ENCODE measurements at regions not wholly inside any gene's neighbourhood (a gene's known extent, or its start where the extent isn't known, plus 50 kb on each side); places are given as distances from the start of the nearest gene placed in this dataset.

GRCh38 chr15:53835309-53835708 is 75.8 kb upstream of the WDR72 start:
- Histone ChIP-seq H3K79me2 (ENCODE audit: insufficient read depth, low read length) (no peaks in the 10 kb centered on the region), H3K27me3 (ENCODE audit: insufficient read depth, low read length) (no peaks in the 10 kb centered on the region), H3K9me3 (ENCODE audit: insufficient read depth, low read depth, low read length) (no peaks in the 10 kb centered on the region), H3K4me2 (ENCODE audit: low read length) (peak overlapping the region; percentile 33), H3K27ac (ENCODE audit: low read depth, low read length) (peak overlapping the region; percentile 46), H3K4me3 (ENCODE audit: insufficient read depth, low read depth, low read length) (no peak overlapping the region), H3K9ac (ENCODE audit: low read length) (no peak overlapping the region), H4K20me1 (ENCODE audit: insufficient read depth, low read length) (no peaks in the 10 kb centered on the region), H3K4me1 (ENCODE audit: insufficient read depth, low read length) (peaks cover 4% of the 10 kb centered on the region), H2AFZ (ENCODE audit: low read depth, low read length) (no peak overlapping the region), H3K36me3 (ENCODE audit: insufficient read depth, low read length) (no peaks in the 10 kb centered on the region)
- TF ChIP-seq, protein P1, sequence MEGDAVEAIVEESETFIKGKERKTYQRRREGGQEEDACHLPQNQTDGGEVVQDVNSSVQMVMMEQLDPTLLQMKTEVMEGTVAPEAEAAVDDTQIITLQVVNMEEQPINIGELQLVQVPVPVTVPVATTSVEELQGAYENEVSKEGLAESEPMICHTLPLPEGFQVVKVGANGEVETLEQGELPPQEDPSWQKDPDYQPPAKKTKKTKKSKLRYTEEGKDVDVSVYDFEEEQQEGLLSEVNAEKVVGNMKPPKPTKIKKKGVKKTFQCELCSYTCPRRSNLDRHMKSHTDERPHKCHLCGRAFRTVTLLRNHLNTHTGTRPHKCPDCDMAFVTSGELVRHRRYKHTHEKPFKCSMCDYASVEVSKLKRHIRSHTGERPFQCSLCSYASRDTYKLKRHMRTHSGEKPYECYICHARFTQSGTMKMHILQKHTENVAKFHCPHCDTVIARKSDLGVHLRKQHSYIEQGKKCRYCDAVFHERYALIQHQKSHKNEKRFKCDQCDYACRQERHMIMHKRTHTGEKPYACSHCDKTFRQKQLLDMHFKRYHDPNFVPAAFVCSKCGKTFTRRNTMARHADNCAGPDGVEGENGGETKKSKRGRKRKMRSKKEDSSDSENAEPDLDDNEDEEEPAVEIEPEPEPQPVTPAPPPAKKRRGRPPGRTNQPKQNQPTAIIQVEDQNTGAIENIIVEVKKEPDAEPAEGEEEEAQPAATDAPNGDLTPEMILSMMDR (IDR thresholded peaks at IDR 0.05; ENCODE audit: insufficient read depth, low read depth, low read length), result no peak
- no peak for TF ChIP-seq EZH2 (IDR thresholded peaks at IDR 0.05; ENCODE audit: insufficient read depth, low read length)
- no peak overlapping the region for H3K4me3 Mint-ChIP-seq (ENCODE audit: unreplicated experiment)
- no peak overlapping the region for H3K27ac Mint-ChIP-seq (ENCODE audit: unreplicated experiment)
- no peaks in the 10 kb centered on the region for H3K9me3 Mint-ChIP-seq (ENCODE audit: unreplicated experiment)
- H3K27me3 Mint-ChIP-seq (ENCODE audit: low read depth, unreplicated experiment), result no peaks in the 10 kb centered on the region
- H3K36me3 Mint-ChIP-seq (ENCODE audit: low read depth, unreplicated experiment), result no peaks in the 10 kb centered on the region
- FAIRE-seq (no peak), DNase-seq (ENCODE audit: low read depth) (no peak)
- peaks cover 9% of the 10 kb centered on the region for H3K4me1 Mint-ChIP-seq (ENCODE audit: low read depth, unreplicated experiment)

DNA sequence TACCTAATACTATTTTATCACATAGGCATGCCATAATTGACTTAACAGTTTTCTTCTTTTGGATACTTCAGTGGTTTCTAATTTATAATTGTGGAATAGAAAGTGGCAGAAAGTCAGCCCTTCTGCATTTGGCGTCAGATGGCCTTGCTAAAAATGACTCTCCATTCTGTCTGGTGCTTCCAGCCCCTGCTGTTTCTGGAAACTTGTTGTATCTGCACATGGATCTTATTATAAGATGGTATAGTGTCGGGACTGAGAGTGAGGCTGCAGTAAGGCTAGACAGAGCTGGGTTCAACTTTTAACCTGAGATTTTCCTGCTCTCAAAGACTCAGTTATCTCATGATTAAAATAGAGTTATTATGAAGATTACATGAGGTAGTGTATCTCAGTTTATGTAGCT is 74.8 kb upstream of the WDR72 start:
- H3K27ac ChIP-seq (ENCODE audit: low read depth, low read length), result no peak overlapping the region
- Mint-ChIP-seq H3K36me3 (ENCODE audit: low read depth, unreplicated experiment) (no peaks in the 10 kb centered on the region), H3K27me3 (ENCODE audit: low read depth, unreplicated experiment) (no peaks in the 10 kb centered on the region), H3K4me1 (ENCODE audit: low read depth, unreplicated experiment) (peaks cover 9% of the 10 kb centered on the region), H3K27ac (ENCODE audit: unreplicated experiment) (no peak overlapping the region), H3K9me3 (ENCODE audit: unreplicated experiment) (peaks cover 3% of the 10 kb centered on the region), H3K4me3 (ENCODE audit: unreplicated experiment) (no peak overlapping the region)
- H3K4me3 ChIP-seq (ENCODE audit: insufficient read depth, low read depth, low read length), result no peak overlapping the region
- no peak for TF ChIP-seq EZH2 (IDR thresholded peaks at IDR 0.05; ENCODE audit: insufficient read depth, low read length)
- TF ChIP-seq, protein P1 (IDR thresholded peaks at IDR 0.05; ENCODE audit: insufficient read depth, low read depth, low read length), result no peak
- no peaks in the 10 kb centered on the region for H3K36me3 ChIP-seq (ENCODE audit: insufficient read depth, low read length)
- no peaks in the 10 kb centered on the region for H3K9me3 ChIP-seq (ENCODE audit: insufficient read depth, low read depth, low read length)
- no peak overlapping the region for H3K4me2 ChIP-seq (ENCODE audit: low read length)
- no peak for DNase-seq (ENCODE audit: low read depth)
- no peaks in the 10 kb centered on the region for H3K79me2 ChIP-seq (ENCODE audit: insufficient read depth, low read length)
- H3K27me3 ChIP-seq (ENCODE audit: insufficient read depth, low read length), result no peaks in the 10 kb centered on the region
- H3K4me1 ChIP-seq (ENCODE audit: insufficient read depth, low read length), result peaks cover 4% of the 10 kb centered on the region
- no peak for FAIRE-seq
- H3K9ac ChIP-seq (ENCODE audit: low read length), result no peak overlapping the region
- H2AFZ ChIP-seq (ENCODE audit: low read depth, low read length), result no peak overlapping the region
- H4K20me1 ChIP-seq (ENCODE audit: insufficient read depth, low read length), result no peaks in the 10 kb centered on the region

DNA sequence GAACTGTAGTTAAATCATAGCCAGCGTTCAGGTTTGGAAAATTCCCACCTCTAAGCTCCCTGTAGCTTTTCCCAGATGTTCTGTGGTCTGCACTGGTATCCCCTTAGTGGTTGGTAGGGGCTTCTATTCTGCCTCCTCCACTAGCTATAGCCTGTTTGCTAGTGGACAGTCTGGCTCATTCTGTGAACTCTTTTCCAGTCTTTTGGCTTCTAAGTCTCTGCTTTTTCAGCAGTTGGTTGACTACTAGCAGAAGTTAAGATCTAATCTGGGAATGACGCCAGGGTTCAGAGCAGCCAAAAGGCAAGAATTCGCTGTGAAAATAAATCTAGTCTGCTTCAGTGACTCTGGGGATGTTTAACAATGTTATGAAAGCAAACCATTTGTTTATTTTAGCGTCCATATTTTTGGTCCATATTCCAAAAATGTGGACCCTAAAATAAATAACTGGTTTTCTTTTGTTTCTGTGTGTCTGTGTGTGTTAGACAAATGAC is 73.7 kb upstream of the WDR72 start:
- Mint-ChIP-seq H3K27me3 (ENCODE audit: low read depth, unreplicated experiment) (no peaks in the 10 kb centered on the region), H3K4me1 (ENCODE audit: low read depth, unreplicated experiment) (peaks cover 9% of the 10 kb centered on the region), H3K27ac (ENCODE audit: unreplicated experiment) (no peak overlapping the region), H3K36me3 (ENCODE audit: low read depth, unreplicated experiment) (no peaks in the 10 kb centered on the region), H3K4me3 (ENCODE audit: unreplicated experiment) (no peak overlapping the region), H3K9me3 (ENCODE audit: unreplicated experiment) (peaks cover 3% of the 10 kb centered on the region)
- Histone ChIP-seq H3K9ac (ENCODE audit: low read length) (peak overlapping the region; percentile 36), H3K4me1 (ENCODE audit: insufficient read depth, low read length) (peaks cover 4% of the 10 kb centered on the region), H3K4me3 (ENCODE audit: insufficient read depth, low read depth, low read length) (no peak overlapping the region), H3K27ac (ENCODE audit: low read depth, low read length) (peak overlapping the region; percentile 56), H3K4me2 (ENCODE audit: low read length) (peak overlapping the region; percentile 45), H3K9me3 (ENCODE audit: insufficient read depth, low read depth, low read length) (no peaks in the 10 kb centered on the region), H3K36me3 (ENCODE audit: insufficient read depth, low read length) (no peaks in the 10 kb centered on the region), H3K79me2 (ENCODE audit: insufficient read depth, low read length) (no peaks in the 10 kb centered on the region), H3K27me3 (ENCODE audit: insufficient read depth, low read length) (no peaks in the 10 kb centered on the region), H4K20me1 (ENCODE audit: insufficient read depth, low read length) (no peaks in the 10 kb centered on the region), H2AFZ (ENCODE audit: low read depth, low read length) (no peak overlapping the region)
- peak; percentile 1 for DNase-seq (ENCODE audit: low read depth)
- FAIRE-seq, result no peak
- TF ChIP-seq EZH2 (IDR thresholded peaks at IDR 0.05; ENCODE audit: insufficient read depth, low read length), result no peak
- TF ChIP-seq, protein P1 (IDR thresholded peaks at IDR 0.05; ENCODE audit: insufficient read depth, low read depth, low read length), result no peak

Measured in astrocyte (in vitro differentiated cells and primary cell).